ENCODE measurements at regions not wholly inside any gene's neighbourhood (a gene's known extent, or its start where the extent isn't known, plus 50 kb on each side); places are given as distances from the start of the nearest gene placed in this dataset.

GRCh38 chr10:23512355-23513058 lies 73.6 kb downstream of the OTUD1 start:
- TF ChIP-seq HDAC2 (IDR thresholded peaks at IDR 0.05) (no peak), YY1 (IDR thresholded peaks at IDR 0.05; ENCODE audit: low read depth, low read length) (no peak), PAX5 (IDR thresholded peaks at IDR 0.05; ENCODE audit: borderline replicate concordance, low read depth, low read length) (no peak), EZH2 (IDR thresholded peaks at IDR 0.05; ENCODE audit: borderline replicate concordance, control insufficient read depth, low read depth, low read length) (no peak), ZNF24 (IDR thresholded peaks at IDR 0.05) (no peak), ZNF274 (IDR thresholded peaks at IDR 0.05; ENCODE audit: insufficient read depth, insufficient read length) (no peak), RAD21 (IDR thresholded peaks at IDR 0.05; ENCODE audit: insufficient read depth, low read depth, low read length) (no peak), POLR2A (IDR thresholded peaks at IDR 0.05; ENCODE audit: low read depth, low read length) (no peak), MTA2 (IDR thresholded peaks at IDR 0.05; ENCODE audit: low read depth) (no peak), TBL1XR1 (IDR thresholded peaks at IDR 0.05; ENCODE audit: low read depth, low read length) (no peak), USF1 (IDR thresholded peaks at IDR 0.05; ENCODE audit: borderline replicate concordance, extremely low read length, insufficient read depth, low read depth, low read length) (no peak)
- TF ChIP-seq, protein P1, sequence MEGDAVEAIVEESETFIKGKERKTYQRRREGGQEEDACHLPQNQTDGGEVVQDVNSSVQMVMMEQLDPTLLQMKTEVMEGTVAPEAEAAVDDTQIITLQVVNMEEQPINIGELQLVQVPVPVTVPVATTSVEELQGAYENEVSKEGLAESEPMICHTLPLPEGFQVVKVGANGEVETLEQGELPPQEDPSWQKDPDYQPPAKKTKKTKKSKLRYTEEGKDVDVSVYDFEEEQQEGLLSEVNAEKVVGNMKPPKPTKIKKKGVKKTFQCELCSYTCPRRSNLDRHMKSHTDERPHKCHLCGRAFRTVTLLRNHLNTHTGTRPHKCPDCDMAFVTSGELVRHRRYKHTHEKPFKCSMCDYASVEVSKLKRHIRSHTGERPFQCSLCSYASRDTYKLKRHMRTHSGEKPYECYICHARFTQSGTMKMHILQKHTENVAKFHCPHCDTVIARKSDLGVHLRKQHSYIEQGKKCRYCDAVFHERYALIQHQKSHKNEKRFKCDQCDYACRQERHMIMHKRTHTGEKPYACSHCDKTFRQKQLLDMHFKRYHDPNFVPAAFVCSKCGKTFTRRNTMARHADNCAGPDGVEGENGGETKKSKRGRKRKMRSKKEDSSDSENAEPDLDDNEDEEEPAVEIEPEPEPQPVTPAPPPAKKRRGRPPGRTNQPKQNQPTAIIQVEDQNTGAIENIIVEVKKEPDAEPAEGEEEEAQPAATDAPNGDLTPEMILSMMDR (IDR thresholded peaks at IDR 0.05 in 2 of 3, conservative IDR thresholded peaks at IDR 0.05 in 1 of 3; ENCODE audit: control insufficient read depth in 2 of 3, extremely low read depth in 1 of 3, insufficient read depth in 1 of 3, low read depth in 3 of 3, low read length in 3 of 3): no peak

Measured in GM12878 (cell line).